Activated T-cell treated with anti-CD3 and anti-CD28 coated beads, Interleukin-2, amount 50 U/mL, for 4 hours (primary cell): ENCODE measurements at regions not wholly inside any gene's neighbourhood (a gene's known extent, or its start where the extent isn't known, plus 50 kb on each side); places are given as distances from the start of the nearest gene placed in this dataset.

Experiments used
- ATAC-seq, 2 donors: fragments of 200-7000 bp; cut with Tn5 transposase; one replicate each; pipeline ENCODE4 v1.10.0; 2021
- DNase-seq: peaks from one replicate; pipeline ENCODE4 v3.0.0-alpha.2; 2020
- H3K27me3 Mint-ChIP-seq: one replicate; pipeline ENCODE4 v1.8.0; 2021; ENCODE audit warnings: low read depth, mixed read lengths
- H3K36me3 Mint-ChIP-seq: one replicate; pipeline ENCODE4 v1.8.0; 2022; ENCODE audit warnings: mixed read lengths; ENCODE audit not compliant: insufficient read depth
- H3K4me1 Mint-ChIP-seq: one replicate; pipeline ENCODE4 v1.8.0; 2021; ENCODE audit warnings: low read depth, mixed read lengths
- H3K4me3 Mint-ChIP-seq: one replicate; pipeline ENCODE4 v1.8.0; 2021; ENCODE audit warnings: mild to moderate bottlenecking, moderate library complexity, mixed read lengths
- H3K9me3 Mint-ChIP-seq: one replicate; pipeline ENCODE4 v1.8.0; 2021; ENCODE audit warnings: mixed read lengths

DNA sequence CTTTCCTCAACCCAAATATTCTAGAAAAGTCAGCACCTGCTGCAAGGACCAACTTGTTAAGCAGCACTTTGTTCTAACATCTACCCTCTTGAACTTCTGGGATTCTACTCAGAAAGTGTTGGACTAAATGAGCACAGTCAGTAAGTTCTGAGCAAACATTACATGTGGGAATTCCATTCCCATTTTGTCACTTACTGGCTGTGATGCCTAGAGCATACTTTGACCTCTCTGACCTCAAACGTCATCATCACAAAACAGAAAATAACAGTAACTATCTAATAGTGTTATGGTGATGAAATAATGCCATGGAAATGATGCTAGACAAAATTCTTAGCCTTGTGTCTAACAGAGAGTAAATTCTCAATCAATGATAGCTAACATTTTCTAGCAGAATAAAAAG, 829.4 kb downstream of the EPHA7 start:
- no peak for DNase-seq
- H3K9me3 Mint-ChIP-seq, result peaks cover 8% of the 10 kb centered on the region
- H3K4me3 Mint-ChIP-seq, result no peak overlapping the region
- ATAC-seq, result no peak
- no peaks in the 10 kb centered on the region for H3K27me3 Mint-ChIP-seq
- H3K4me1 Mint-ChIP-seq, result no peaks in the 10 kb centered on the region
- H3K36me3 Mint-ChIP-seq, result no peaks in the 10 kb centered on the region

DNA sequence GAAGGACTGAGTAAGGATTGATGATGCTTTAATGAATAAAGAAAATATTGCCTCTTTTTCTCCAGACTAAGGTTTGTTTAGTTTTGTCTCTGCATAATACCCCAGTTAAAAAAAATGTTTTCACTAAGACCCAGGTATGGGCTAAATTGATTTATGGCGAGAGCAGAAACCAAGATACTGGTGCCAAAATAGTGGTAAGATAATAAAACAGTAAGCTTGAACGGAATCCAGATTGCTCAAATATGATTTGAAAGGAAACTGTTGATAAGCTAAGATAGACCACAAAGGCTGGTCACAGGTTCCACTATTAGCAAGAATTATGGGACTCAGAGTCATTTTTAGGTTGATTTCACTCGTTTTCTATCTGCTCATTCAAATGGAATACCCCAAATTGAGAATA, 831.2 kb downstream of the EPHA7 start:
- no peak overlapping the region for H3K4me3 Mint-ChIP-seq
- ATAC-seq (no peak), DNase-seq (no peak)
- no peaks in the 10 kb centered on the region for H3K36me3 Mint-ChIP-seq
- no peaks in the 10 kb centered on the region for H3K4me1 Mint-ChIP-seq
- peaks cover 5% of the 10 kb centered on the region for H3K9me3 Mint-ChIP-seq
- no peaks in the 10 kb centered on the region for H3K27me3 Mint-ChIP-seq

DNA sequence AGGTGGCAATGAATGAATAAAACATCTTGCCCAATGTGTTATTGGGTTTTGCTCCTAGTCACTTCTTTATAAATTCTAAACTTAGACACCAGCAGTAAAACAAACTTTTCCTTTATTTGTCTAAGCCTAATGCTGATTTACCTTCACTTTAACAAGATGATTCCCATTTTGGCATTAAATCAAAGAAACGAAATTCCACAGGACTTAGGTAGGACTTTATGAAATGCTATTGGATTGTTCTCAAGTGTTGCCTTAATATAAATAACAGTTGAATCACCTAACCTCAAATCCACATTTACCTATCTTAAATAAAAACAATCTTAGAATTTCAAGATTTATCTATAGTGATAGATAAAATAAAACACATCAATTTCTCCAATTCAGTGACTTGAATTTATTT, 831.8 kb downstream of the EPHA7 start:
- no peaks in the 10 kb centered on the region for H3K4me1 Mint-ChIP-seq
- H3K36me3 Mint-ChIP-seq, result no peaks in the 10 kb centered on the region
- no peak overlapping the region for H3K4me3 Mint-ChIP-seq
- DNase-seq (no peak), ATAC-seq (no peak)
- H3K9me3 Mint-ChIP-seq, result peaks cover 5% of the 10 kb centered on the region
- H3K27me3 Mint-ChIP-seq, result no peaks in the 10 kb centered on the region

- H3K4me1 Mint-ChIP-seq, result no peaks in the 10 kb centered on the region
- DNase-seq, result no peak
- H3K36me3 Mint-ChIP-seq, result no peaks in the 10 kb centered on the region
- H3K27me3 Mint-ChIP-seq, result no peaks in the 10 kb centered on the region
- peaks cover 5% of the 10 kb centered on the region for H3K9me3 Mint-ChIP-seq
- no peak for ATAC-seq
- H3K4me3 Mint-ChIP-seq, result no peak overlapping the region
These were observed 833.0 kb downstream of the EPHA7 start for GRCh38 chr6:92586236-92586977.

GRCh38 chr6:92582211-92582610, 837.1 kb downstream of the EPHA7 start:
- ATAC-seq (no peak), DNase-seq (no peak)
- H3K4me3 Mint-ChIP-seq, result no peak overlapping the region
- no peaks in the 10 kb centered on the region for H3K36me3 Mint-ChIP-seq
- H3K27me3 Mint-ChIP-seq, result no peaks in the 10 kb centered on the region
- peaks cover 20% of the 10 kb centered on the region for H3K9me3 Mint-ChIP-seq
- H3K4me1 Mint-ChIP-seq, result no peaks in the 10 kb centered on the region

DNA sequence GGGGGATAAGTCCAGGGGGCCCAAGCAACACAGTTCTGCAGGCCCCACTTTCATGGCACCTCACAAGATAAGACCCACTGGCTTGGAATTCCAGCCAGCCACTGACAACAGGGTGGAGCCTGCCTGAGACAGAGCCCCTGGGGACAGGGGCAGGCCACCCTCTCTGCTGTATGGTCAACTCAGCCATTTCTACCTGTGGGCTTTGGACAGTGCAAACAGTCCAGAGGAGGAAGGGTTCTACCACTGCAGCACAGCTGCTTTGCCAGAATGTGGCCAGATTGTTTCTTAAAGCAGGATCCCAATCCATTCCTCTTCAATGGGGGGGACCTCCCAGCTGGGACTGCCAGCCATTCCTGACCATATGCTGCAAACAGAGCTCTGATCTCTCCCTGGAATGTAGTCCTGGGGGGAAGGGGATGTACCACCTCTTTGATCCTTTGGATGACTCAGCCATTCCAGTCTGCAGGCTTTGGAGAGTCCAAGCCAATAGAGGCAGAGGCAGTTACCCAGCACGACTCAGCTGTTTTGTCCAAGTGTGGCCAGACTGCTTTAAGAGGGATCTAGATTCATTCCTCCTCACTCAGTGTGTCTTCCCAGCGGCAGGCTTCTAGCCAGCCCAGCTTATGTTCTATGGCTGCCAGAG, 842.2 kb downstream of the EPHA7 start:
- Mint-ChIP-seq H3K4me3 (no peak overlapping the region), H3K4me1 (no peaks in the 10 kb centered on the region), H3K9me3 (peaks cover 15% of the 10 kb centered on the region), H3K36me3 (no peaks in the 10 kb centered on the region), H3K27me3 (no peaks in the 10 kb centered on the region)
- no peak for ATAC-seq
- no peak for DNase-seq

- Mint-ChIP-seq H3K27me3 (no peaks in the 10 kb centered on the region), H3K36me3 (no peaks in the 10 kb centered on the region), H3K9me3 (no peaks in the 10 kb centered on the region), H3K4me1 (no peaks in the 10 kb centered on the region), H3K4me3 (no peak overlapping the region)
- DNase-seq, result no peak
- no peak for ATAC-seq
These were observed 850.8 kb downstream of the EPHA7 start for GRCh38 chr6:92568541-92568940.

- H3K27me3 Mint-ChIP-seq, result no peaks in the 10 kb centered on the region
- no peak overlapping the region for H3K4me3 Mint-ChIP-seq
- ATAC-seq, result no peak
- H3K4me1 Mint-ChIP-seq, result no peaks in the 10 kb centered on the region
- no peak for DNase-seq
- H3K9me3 Mint-ChIP-seq, result no peaks in the 10 kb centered on the region
- no peaks in the 10 kb centered on the region for H3K36me3 Mint-ChIP-seq
These were observed 852.7 kb downstream of the EPHA7 start for GRCh38 chr6:92566632-92567031.

DNA sequence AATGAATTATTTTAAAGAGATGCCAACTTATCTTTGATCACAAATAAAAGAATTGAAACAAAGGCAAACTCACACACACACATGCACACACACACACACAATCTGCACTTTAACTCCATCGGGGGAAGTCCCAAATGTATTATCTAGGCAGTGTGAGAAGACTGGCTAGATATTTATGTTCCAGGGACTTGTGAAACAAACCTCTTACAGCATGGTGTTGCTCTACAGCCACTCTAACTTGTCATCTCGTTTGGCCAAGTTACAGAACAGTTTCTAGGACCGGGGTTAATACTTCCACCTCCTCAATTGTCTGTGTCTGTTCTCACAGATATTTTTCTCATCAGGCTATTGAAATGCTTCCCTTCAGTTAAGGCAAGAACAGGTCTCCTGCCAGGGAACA, 855.0 kb downstream of the EPHA7 start:
- ATAC-seq, result no peak
- Mint-ChIP-seq H3K36me3 (no peaks in the 10 kb centered on the region), H3K9me3 (peaks cover 4% of the 10 kb centered on the region), H3K4me1 (no peaks in the 10 kb centered on the region), H3K4me3 (no peak overlapping the region), H3K27me3 (no peaks in the 10 kb centered on the region)
- no peak for DNase-seq

DNA sequence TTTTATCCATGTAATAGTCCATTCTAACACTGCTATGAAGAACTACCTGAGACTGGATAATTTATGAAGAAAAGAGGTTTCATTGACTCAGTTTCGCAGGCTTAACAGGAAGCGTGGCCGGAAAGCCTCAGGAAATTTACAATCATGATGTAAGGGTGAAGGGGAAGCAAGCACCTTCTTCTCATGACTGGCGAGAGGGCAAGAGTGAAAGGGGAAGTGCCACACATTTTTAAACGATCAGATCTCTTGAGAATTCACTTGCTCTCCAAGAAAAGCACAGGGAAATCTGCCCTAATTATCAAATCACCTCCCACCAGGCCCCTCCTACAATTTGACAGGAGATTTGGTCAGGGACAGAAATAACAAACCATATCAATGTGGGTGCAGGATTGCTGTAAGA, 859.7 kb downstream of the EPHA7 start:
- no peak for DNase-seq
- Mint-ChIP-seq H3K9me3 (peaks cover 4% of the 10 kb centered on the region), H3K27me3 (no peaks in the 10 kb centered on the region), H3K4me1 (no peaks in the 10 kb centered on the region), H3K36me3 (no peaks in the 10 kb centered on the region), H3K4me3 (no peak overlapping the region)
- no peak for ATAC-seq

- H3K27me3 Mint-ChIP-seq, result no peaks in the 10 kb centered on the region
- no peak for DNase-seq
- no peaks in the 10 kb centered on the region for H3K4me1 Mint-ChIP-seq
- no peak overlapping the region for H3K4me3 Mint-ChIP-seq
- peaks cover 4% of the 10 kb centered on the region for H3K9me3 Mint-ChIP-seq
- no peaks in the 10 kb centered on the region for H3K36me3 Mint-ChIP-seq
- ATAC-seq, result no peak
These were observed 860.4 kb downstream of the EPHA7 start for GRCh38 chr6:92559003-92559402.

GRCh38 chr6:92550501-92550900, 868.9 kb downstream of the EPHA7 start:
- H3K36me3 Mint-ChIP-seq, result no peaks in the 10 kb centered on the region

DNA sequence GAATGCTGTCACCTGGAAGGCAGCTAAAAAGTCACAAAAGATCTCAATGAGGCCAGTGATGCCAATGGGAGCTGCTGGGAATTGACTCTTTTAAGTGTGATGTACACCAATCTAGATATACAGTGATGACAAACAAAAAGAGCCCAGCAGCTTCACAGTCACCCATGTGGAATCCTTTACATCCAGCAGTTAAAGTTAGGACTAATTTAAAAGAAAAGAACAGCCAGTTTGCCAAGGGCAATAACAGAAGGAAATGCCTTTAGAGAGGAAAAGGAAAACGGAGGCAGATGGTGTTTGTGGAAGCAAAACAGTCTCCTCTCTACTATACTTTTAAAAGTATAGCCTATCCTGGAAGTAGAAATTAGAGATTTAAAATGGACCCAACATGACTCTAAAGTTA, 873.5 kb downstream of the EPHA7 start:
- H3K27me3 Mint-ChIP-seq, result no peaks in the 10 kb centered on the region
- ATAC-seq (no peak), DNase-seq (no peak)
- no peaks in the 10 kb centered on the region for H3K4me1 Mint-ChIP-seq
- peaks cover 4% of the 10 kb centered on the region for H3K9me3 Mint-ChIP-seq
- H3K36me3 Mint-ChIP-seq, result no peaks in the 10 kb centered on the region
- no peak overlapping the region for H3K4me3 Mint-ChIP-seq

More at GRCh38 chr6:92550501-92550900, 868.9 kb downstream of the EPHA7 start:
- no peak for ATAC-seq
- H3K4me1 Mint-ChIP-seq, result no peaks in the 10 kb centered on the region
- H3K4me3 Mint-ChIP-seq, result no peak overlapping the region
- no peak for DNase-seq
- no peaks in the 10 kb centered on the region for H3K27me3 Mint-ChIP-seq
- H3K9me3 Mint-ChIP-seq, result peaks cover 7% of the 10 kb centered on the region

DNA sequence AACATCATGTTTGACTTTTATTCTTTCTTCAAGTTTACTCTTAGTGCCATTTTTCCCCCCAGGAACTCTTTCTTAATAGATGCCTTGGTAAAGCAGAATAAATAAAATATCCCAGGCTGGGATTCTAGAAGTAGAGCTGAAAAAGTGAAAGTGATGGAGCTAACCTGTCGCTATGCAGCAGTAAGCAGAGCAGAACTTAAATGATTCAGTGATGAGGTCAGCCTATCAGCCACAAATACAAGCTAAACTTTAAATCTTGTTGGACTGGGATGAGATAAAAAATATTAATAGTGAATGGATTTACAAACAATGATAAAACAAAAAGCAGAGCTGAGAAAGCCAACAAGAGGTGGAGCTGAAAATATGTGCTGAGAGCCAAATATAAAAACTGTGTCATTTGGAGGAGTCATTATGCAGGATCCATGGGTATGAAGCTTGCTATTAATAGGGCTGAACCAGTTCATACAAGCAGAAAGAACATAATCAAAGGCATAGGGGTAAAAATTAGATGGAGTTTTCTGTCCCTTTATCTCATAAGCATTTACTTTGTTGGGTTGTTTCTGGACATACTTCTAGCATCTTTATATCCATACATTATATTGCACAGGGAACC, 877.8 kb downstream of the EPHA7 start:
- H3K36me3 Mint-ChIP-seq, result no peaks in the 10 kb centered on the region

DNA sequence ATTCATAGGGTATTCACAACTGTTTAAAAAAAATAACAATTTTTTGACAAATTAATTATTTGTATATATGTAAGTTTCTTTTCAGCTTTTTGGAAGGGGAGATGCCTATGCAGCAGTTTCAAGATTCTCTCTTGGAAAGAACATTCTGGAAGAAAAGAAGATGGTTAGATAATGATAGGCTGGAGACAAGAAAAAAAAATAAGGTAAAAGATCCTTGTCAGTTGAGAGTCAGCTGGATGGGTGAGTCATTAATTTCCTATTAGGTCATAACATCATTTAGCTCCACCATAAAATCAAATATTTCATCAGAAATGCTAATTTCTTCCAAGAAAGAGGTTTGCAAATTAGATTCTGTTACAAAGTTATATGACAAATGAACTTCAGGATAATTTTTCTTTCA, 880.4 kb downstream of the EPHA7 start:
- H3K4me1 Mint-ChIP-seq, result no peaks in the 10 kb centered on the region
- no peak overlapping the region for H3K4me3 Mint-ChIP-seq
- H3K9me3 Mint-ChIP-seq, result peaks cover 16% of the 10 kb centered on the region
- no peak for ATAC-seq
- DNase-seq, result no peak
- no peaks in the 10 kb centered on the region for H3K36me3 Mint-ChIP-seq
- H3K27me3 Mint-ChIP-seq, result no peaks in the 10 kb centered on the region

More for the DNA sequence above, 877.8 kb downstream of the EPHA7 start:
- DNase-seq, result no peak
- Mint-ChIP-seq H3K27me3 (no peaks in the 10 kb centered on the region), H3K9me3 (peaks cover 4% of the 10 kb centered on the region), H3K4me1 (no peaks in the 10 kb centered on the region), H3K4me3 (no peak overlapping the region)
- ATAC-seq, result no peak
